DOHH2 (cell line): ENCODE measurements at regions not wholly inside any gene's neighbourhood (a gene's known extent, or its start where the extent isn't known, plus 50 kb on each side); places are given as distances from the start of the nearest gene placed in this dataset.

Experiments used
- H3F3A ChIP-seq: fragments of 200-600 bp; sonication (generic), shearing (Covaris generic); 2 replicates; pipeline ENCODE4 v1.6.0; 2016; ENCODE audit warnings: antibody characterized with exemption, mild to moderate bottlenecking; ENCODE audit not compliant: control insufficient read depth, insufficient read depth
- H3K27ac ChIP-seq: fragments of 200-600 bp; sonication (generic); 2 replicates; pipeline ENCODE4 v1.5.1; 2014; ENCODE audit warnings: low read depth, mild to moderate bottlenecking, low read length, moderate library complexity
- H3K27me3 ChIP-seq: fragments of 200-600 bp; sonication (generic); 2 replicates; pipeline ENCODE4 v1.6.1; 2014; ENCODE audit warnings: mild to moderate bottlenecking, low read length, mixed read lengths; ENCODE audit not compliant: control insufficient read depth
- H3K36me3 ChIP-seq: fragments of 200-600 bp; sonication (generic); 2 replicates; pipeline ENCODE4 v1.6.1; 2014; ENCODE audit warnings: mild to moderate bottlenecking, low read length, moderate library complexity, mixed read lengths; ENCODE audit not compliant: control insufficient read depth
- H3K4me1 ChIP-seq: fragments of 200-600 bp; sonication (generic); 2 replicates; pipeline ENCODE4 v1.6.1; 2014; ENCODE audit warnings: mild to moderate bottlenecking, low read length, mixed read lengths; ENCODE audit not compliant: control insufficient read depth
- H3K4me2 ChIP-seq: fragments of 200-600 bp; sonication (generic); 2 replicates; pipeline ENCODE4 v1.6.0; 2014; ENCODE audit warnings: mild to moderate bottlenecking, low read length, moderate library complexity
- H3K4me3 ChIP-seq: fragments of 200-600 bp; sonication (generic); 2 replicates; pipeline ENCODE4 v1.5.1; 2014; ENCODE audit warnings: mild to moderate bottlenecking, low read length, mixed read lengths
- H3K79me2 ChIP-seq: fragments of 200-600 bp; sonication (generic); 2 replicates; pipeline ENCODE4 v1.6.1; 2014; ENCODE audit warnings: mild to moderate bottlenecking, low read length, mixed read lengths; ENCODE audit not compliant: control insufficient read depth
- H3K9me2 ChIP-seq: fragments of 200-600 bp; sonication (generic); replicated peaks from 2 replicates; pipeline ENCODE4 v1.6.1; 2014; ENCODE audit warnings: mild to moderate bottlenecking, low read length, mixed read lengths; ENCODE audit not compliant: control insufficient read depth
- H3K9me3 ChIP-seq: fragments of 200-600 bp; sonication (generic); 2 replicates; pipeline ENCODE4 v1.6.1; 2014; ENCODE audit warnings: antibody characterized with exemption, low read length, mixed read lengths; ENCODE audit not compliant: control insufficient read depth, insufficient read depth
- H4K20me1 ChIP-seq: fragments of 200-600 bp; sonication (generic); 2 replicates; pipeline ENCODE4 v1.6.0; 2014; ENCODE audit warnings: low read depth, mild to moderate bottlenecking, antibody characterized with exemption, low read length, moderate library complexity; ENCODE audit not compliant: control insufficient read depth, insufficient read depth
- EZH2phosphoT487 ChIP-seq: fragments of 200-600 bp; sonication (generic); IDR thresholded peaks from 2 replicates; pipeline ENCODE4 v1.6.1; 2017; ENCODE audit warnings: borderline replicate concordance, mild to moderate bottlenecking, antibody characterized with exemption, low read length, moderate library complexity, mixed read lengths
- TF ChIP-seq, protein P1 (sequence below): fragments of 200-600 bp; sonication (generic); IDR thresholded peaks from one replicate; pipeline ENCODE4 v1.5.1; 2014; ENCODE audit warnings: antibody characterized with exemption, mild to moderate bottlenecking, low read depth, low read length; ENCODE audit not compliant: poor library complexity, severe bottlenecking

DNA sequence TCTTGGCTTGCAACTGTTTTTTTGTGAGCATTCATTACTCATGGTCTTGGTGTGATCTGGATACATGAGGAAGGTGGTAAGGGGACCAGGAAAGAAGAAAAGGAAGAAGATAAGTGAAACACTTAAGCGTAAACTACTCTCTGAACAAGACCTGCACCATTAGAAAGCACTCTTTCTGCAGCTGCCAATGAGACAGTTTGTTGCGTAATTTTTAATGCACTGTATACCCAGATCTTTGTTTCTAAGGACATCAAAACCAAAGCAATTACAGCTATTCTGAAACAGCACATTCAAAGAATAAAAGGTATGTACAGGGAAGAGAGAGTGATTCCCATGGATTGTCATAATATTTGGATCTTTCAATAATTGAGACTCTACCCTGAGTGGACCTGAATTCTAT is 147.4 kb downstream of the BLID start:
- H3K79me2 ChIP-seq: no peaks in the 10 kb centered on the region
- no peak overlapping the region for H3K4me2 ChIP-seq
- no peaks in the 10 kb centered on the region for H3K36me3 ChIP-seq
- no peaks in the 10 kb centered on the region for H3K27me3 ChIP-seq
- no peak overlapping the region for H3K27ac ChIP-seq
- no peaks in the 10 kb centered on the region for H3K4me1 ChIP-seq
- no peaks in the 10 kb centered on the region for H3F3A ChIP-seq
- H3K9me3 ChIP-seq: no peaks in the 10 kb centered on the region
- H3K9me2 ChIP-seq: 0 out of 2 replicates have a peak, but pooled peaks cover 2% of the 10 kb centered on the region
- TF ChIP-seq EZH2phosphoT487: no peak
- TF ChIP-seq, protein P1, sequence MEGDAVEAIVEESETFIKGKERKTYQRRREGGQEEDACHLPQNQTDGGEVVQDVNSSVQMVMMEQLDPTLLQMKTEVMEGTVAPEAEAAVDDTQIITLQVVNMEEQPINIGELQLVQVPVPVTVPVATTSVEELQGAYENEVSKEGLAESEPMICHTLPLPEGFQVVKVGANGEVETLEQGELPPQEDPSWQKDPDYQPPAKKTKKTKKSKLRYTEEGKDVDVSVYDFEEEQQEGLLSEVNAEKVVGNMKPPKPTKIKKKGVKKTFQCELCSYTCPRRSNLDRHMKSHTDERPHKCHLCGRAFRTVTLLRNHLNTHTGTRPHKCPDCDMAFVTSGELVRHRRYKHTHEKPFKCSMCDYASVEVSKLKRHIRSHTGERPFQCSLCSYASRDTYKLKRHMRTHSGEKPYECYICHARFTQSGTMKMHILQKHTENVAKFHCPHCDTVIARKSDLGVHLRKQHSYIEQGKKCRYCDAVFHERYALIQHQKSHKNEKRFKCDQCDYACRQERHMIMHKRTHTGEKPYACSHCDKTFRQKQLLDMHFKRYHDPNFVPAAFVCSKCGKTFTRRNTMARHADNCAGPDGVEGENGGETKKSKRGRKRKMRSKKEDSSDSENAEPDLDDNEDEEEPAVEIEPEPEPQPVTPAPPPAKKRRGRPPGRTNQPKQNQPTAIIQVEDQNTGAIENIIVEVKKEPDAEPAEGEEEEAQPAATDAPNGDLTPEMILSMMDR: no peak
- no peak overlapping the region for H3K4me3 ChIP-seq
- no peaks in the 10 kb centered on the region for H4K20me1 ChIP-seq

DNA sequence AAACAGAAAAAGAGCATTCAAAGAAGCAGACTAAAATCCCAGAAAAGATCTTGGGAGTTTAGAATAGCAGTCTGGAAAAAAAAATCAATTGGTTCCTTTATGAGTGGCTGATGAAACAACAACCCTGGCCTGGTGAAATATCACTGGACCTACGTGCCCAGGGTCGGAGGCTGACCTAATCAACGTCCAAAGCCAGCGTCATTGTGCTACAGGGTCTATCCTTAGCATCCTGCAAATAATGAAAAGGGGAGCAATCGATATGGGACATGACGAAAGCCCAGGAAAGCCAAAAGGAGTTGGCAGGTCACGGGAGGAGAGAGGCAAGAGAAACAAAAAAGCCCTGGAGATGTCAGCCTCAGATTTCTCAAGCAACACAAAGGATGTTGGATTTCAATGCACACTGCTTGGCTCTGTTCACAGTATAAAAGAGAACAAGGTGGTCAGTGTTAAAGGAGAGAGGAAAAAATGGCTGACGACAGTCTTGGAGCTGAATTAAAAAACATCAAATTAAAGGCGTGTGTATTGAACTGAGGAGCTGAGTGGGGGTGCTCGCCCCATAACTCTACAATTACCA is 148.8 kb downstream of the BLID start:
- Histone ChIP-seq H3K9me2 (0 out of 2 replicates have a peak, but pooled peaks cover 2% of the 10 kb centered on the region), H3K27ac (no peak overlapping the region), H3K79me2 (no peaks in the 10 kb centered on the region), H3K36me3 (no peaks in the 10 kb centered on the region), H3K4me1 (no peaks in the 10 kb centered on the region), H3K9me3 (no peaks in the 10 kb centered on the region), H3K27me3 (no peaks in the 10 kb centered on the region), H4K20me1 (no peaks in the 10 kb centered on the region), H3K4me3 (no peak overlapping the region), H3F3A (no peaks in the 10 kb centered on the region), H3K4me2 (no peak overlapping the region)
- TF ChIP-seq, protein P1: no peak
- no peak for TF ChIP-seq EZH2phosphoT487

DNA sequence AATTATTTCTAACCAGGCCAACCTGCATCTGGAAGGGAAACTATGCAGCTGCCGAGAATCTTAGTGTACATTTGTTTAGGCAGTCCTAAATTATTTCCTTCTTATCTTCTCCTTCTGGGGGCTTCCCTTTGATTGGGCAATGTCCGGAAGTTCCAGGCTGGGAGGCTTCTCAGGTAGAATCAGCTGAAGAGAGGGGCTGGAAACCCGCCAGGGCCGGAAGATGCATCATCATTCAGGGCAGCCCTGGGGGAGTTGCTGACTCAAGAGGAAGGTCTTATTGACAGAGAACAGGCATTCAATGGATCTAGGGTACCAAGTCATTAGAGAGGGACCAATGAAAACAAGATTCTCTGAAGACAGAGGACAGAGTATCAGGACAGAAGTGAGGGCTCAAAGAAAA is 150.7 kb downstream of the BLID start:
- H3K4me3 ChIP-seq: no peak overlapping the region
- H3K4me2 ChIP-seq: no peak overlapping the region
- no peaks in the 10 kb centered on the region for H3F3A ChIP-seq
- H3K27ac ChIP-seq: no peak overlapping the region
- no peaks in the 10 kb centered on the region for H3K79me2 ChIP-seq
- no peaks in the 10 kb centered on the region for H4K20me1 ChIP-seq
- 0 out of 2 replicates have a peak, but pooled peaks cover 2% of the 10 kb centered on the region for H3K9me2 ChIP-seq
- H3K4me1 ChIP-seq: no peaks in the 10 kb centered on the region
- H3K27me3 ChIP-seq: no peaks in the 10 kb centered on the region
- H3K36me3 ChIP-seq: no peaks in the 10 kb centered on the region
- TF ChIP-seq, protein P1: no peak
- TF ChIP-seq EZH2phosphoT487: no peak
- no peaks in the 10 kb centered on the region for H3K9me3 ChIP-seq
